Fibroblast of mammary gland (primary cell): ENCODE measurements at regions not wholly inside any gene's neighbourhood (a gene's known extent, or its start where the extent isn't known, plus 50 kb on each side); places are given as distances from the start of the nearest gene placed in this dataset.
A peak's percentile ranks its signal among the peaks of the same experiment; 100 is the strongest.

ENCODE experiments used
- DNase-seq: peaks from one replicate; pipeline ENCODE4 v3.0.0-alpha.2; 2010; ENCODE audit warnings: low read depth
- H3K4me3 ChIP-seq: 2 replicates; pipeline ENCODE4 v1.5.1; 2011; ENCODE audit warnings: low read depth, mild to moderate bottlenecking, low read length, moderate library complexity; ENCODE audit not compliant: control insufficient read depth
- CTCF ChIP-seq: conservative IDR thresholded peaks from 2 replicates; pipeline ENCODE4 v1.5.1; 2011; ENCODE audit warnings: low read depth, low read length, inconsistent platforms; ENCODE audit not compliant: control insufficient read depth, insufficient read depth

DNA sequence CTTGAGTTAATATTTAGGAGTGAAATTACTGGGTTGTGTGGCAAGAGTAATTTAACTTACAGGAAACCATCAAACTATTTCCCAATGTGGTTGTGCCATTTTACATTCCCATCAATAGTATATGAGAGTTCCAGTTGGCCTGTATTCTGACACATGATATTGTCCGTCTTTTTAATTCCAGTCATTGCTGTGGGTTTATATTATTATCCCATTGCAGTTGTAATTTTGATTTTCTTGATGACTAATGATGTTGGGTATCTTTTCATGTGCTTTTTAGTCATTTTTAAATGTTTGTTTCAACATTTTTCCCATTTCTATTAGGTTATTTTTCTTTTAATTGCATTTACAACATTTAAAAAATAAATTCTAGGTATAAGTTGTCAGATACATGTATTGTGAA lies 614.0 kb downstream of the UTRN start:
- TF ChIP-seq CTCF: no peak
- H3K4me3 ChIP-seq: no peak overlapping the region
- DNase-seq: peak; percentile 89

- H3K4me3 ChIP-seq: no peak overlapping the region
- no peak for TF ChIP-seq CTCF
- no peak for DNase-seq
These were observed 616.3 kb downstream of the UTRN start for GRCh38 chr6:144901412-144901811.

GRCh38 chr6:144908004-144908403 lies 622.9 kb downstream of the UTRN start:
- no peak for TF ChIP-seq CTCF
- no peak overlapping the region for H3K4me3 ChIP-seq
- DNase-seq: no peak

GRCh38 chr6:144909753-144910285 lies 624.7 kb downstream of the UTRN start:
- no peak for TF ChIP-seq CTCF
- DNase-seq: no peak
- no peak overlapping the region for H3K4me3 ChIP-seq

DNA sequence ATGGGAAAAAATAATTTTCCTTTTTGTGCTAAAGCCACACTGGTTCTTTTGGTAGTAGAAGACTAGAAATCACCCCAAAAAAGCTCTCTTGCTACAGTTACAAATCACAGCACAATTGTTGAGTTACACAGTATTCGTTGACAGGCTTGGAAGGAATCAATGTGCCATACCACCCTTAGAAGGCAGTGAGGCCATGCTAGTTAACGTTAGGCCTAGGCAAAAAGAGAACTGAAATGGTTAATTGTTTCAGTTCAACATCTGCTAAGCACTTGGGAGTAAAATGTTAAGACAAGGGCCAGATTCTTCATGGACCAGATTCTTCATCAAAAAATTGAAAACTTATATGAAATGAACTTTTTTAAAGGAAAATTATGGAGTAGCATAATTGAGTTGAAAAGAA lies 626.2 kb downstream of the UTRN start:
- no peak for DNase-seq
- no peak for TF ChIP-seq CTCF
- H3K4me3 ChIP-seq: no peak overlapping the region

- no peak overlapping the region for H3K4me3 ChIP-seq
- DNase-seq: peak; percentile 91
- TF ChIP-seq CTCF: peak; percentile 34
These were observed 627.3 kb downstream of the UTRN start for GRCh38 chr6:144912474-144912873.

DNA sequence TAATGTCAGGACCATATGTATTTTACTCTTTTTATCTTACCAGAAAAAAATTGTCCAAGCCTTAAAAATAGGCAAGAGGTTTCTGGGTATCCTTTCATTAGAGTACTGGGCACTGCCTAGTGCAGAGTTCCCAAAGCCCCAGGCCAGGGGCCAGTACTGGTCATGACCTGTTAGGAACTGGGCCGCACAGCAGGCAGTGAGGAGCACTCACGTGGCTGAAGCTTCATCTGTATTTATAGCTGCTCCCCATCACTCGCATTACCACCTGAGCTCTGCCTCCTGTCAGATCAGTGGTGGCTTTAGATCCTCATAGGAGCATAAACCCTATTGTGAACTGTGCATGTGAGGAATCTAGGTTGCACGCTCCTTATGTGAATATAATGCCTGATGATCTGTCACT lies 632.9 kb downstream of the UTRN start:
- DNase-seq: no peak
- no peak overlapping the region for H3K4me3 ChIP-seq
- no peak for TF ChIP-seq CTCF
